Esophagus squamous epithelium (tissue), 5 donors: ENCODE measurements at regions not wholly inside any gene's neighbourhood (a gene's known extent, or its start where the extent isn't known, plus 50 kb on each side); places are given as distances from the start of the nearest gene placed in this dataset.

Experiments used
- DNase-seq: peaks from one replicate; lab custom pipeline; 2025; lab: John Stamatoyannopoulos, UW
- H3K27ac ChIP-seq, 4 donors: fragments of 200-600 bp; sonication (generic); one replicate each; pipeline ENCODE4 v1.5.1; 2016 to 2019; ENCODE audit warnings: mild to moderate bottlenecking in 1 of 4
- H3K27me3 ChIP-seq, 4 donors: fragments of 200-600 bp; sonication (generic); 1 replicate in 3 of 4; 2 replicates in 1 of 4; pipeline versions ENCODE4 v1.5.1 to v1.6.0; 2017 to 2021; ENCODE audit warnings: antibody characterized with exemption in 1 of 4
- H3K36me3 ChIP-seq, 3 donors: fragments of 200-600 bp; sonication (generic); one replicate each; pipeline ENCODE4 v1.5.1; 2016 to 2019
- H3K4me1 ChIP-seq, 3 donors: fragments of 200-600 bp; sonication (generic); one replicate each; pipeline ENCODE4 v1.5.1; 2017 to 2019
- H3K4me3 ChIP-seq, 4 donors: fragments of 200-600 bp; sonication (generic); 1 replicate in 3 of 4; 2 replicates in 1 of 4; pipeline ENCODE4 v1.5.1; 2016 to 2019; ENCODE audit warnings: mild to moderate bottlenecking in 2 of 4, moderate library complexity in 1 of 4
- H3K9me3 ChIP-seq, 3 donors: fragments of 200-600 bp; sonication (generic); one replicate each; pipeline ENCODE4 v1.5.1; 2016 to 2019
- POLR2A ChIP-seq, 4 donors: fragments of 450-650 bp; IDR thresholded peaks; one replicate each; pipeline ENCODE4 v1.6.1; 2017; ENCODE audit warnings: antibody characterized with exemption in 4 of 4, mild to moderate bottlenecking in 4 of 4, moderate library complexity in 3 of 4
- WGBS, 2 donors: methylation state at CpG; one replicate each; pipeline ENCODE4 v1.1.5; 2018; 5-methylcytosine and 5-hydroxymethylcytosine counted together
- intact Hi-C: fragments of 100-400 bp; cut with DNase I; formaldehyde crosslinking; loops from one replicate; pipeline ENCODE4 v1.15.0; 2022
- TF ChIP-seq, protein P1 (sequence below), 6 experiments: fragments of 450-650 bp in 4 of 6; fragments of 200-600 bp in 2 of 6; sonication (generic) in 2 of 6; IDR thresholded peaks; one replicate each; pipeline ENCODE4 v1.5.1; 2016 to 2019; ENCODE audit warnings: antibody characterized with exemption in 6 of 6, mild to moderate bottlenecking in 4 of 6, moderate library complexity in 4 of 6
- donor health status: DM: yes; HTN: yes; CAD: no.

GRCh38 chr19:46919324-46919723 is 58.5 kb downstream of the ARHGAP35 start:
- Histone ChIP-seq H3K27me3 (no peaks in the 10 kb centered on the region), H3K4me3 (no peak overlapping the region), H3K4me1 (peaks cover 3 to 51% (median 7%) of the 10 kb centered on the region in 3 donors), H3K9me3 (no peaks in the 10 kb centered on the region), H3K27ac (no peak overlapping the region), H3K36me3 (peaks cover 6 to 46% (median 17%) of the 10 kb centered on the region in 3 donors)
- TF ChIP-seq POLR2A (IDR thresholded peaks at IDR 0.05): no peak
- TF ChIP-seq, protein P1, sequence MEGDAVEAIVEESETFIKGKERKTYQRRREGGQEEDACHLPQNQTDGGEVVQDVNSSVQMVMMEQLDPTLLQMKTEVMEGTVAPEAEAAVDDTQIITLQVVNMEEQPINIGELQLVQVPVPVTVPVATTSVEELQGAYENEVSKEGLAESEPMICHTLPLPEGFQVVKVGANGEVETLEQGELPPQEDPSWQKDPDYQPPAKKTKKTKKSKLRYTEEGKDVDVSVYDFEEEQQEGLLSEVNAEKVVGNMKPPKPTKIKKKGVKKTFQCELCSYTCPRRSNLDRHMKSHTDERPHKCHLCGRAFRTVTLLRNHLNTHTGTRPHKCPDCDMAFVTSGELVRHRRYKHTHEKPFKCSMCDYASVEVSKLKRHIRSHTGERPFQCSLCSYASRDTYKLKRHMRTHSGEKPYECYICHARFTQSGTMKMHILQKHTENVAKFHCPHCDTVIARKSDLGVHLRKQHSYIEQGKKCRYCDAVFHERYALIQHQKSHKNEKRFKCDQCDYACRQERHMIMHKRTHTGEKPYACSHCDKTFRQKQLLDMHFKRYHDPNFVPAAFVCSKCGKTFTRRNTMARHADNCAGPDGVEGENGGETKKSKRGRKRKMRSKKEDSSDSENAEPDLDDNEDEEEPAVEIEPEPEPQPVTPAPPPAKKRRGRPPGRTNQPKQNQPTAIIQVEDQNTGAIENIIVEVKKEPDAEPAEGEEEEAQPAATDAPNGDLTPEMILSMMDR (IDR thresholded peaks at IDR 0.05): no peak
- WGBS, 2 donors: 67 to 68% methylated on average over 8 of the region's 8 CpGs
- intact Hi-C loops: no loop called here
- no peak for DNase-seq

GRCh38 chr19:46920362-46920761 is 59.6 kb downstream of the ARHGAP35 start:
- intact Hi-C loops: loop anchor here (10.0 kb wide), 1 partner anchor 56 kb away; the partner anchor contains the start of gene ARHGAP35
- H3K27me3 ChIP-seq: no peaks in the 10 kb centered on the region
- no peak overlapping the region for H3K27ac ChIP-seq
- TF ChIP-seq POLR2A (IDR thresholded peaks at IDR 0.05): no peak
- TF ChIP-seq, protein P1 (IDR thresholded peaks at IDR 0.05): no peak
- 74 to 84% methylated on average over 14 of the region's 14 CpGs for WGBS, 2 donors
- H3K4me3 ChIP-seq: no peak overlapping the region
- H3K36me3 ChIP-seq: peaks cover 6 to 46% (median 17%) of the 10 kb centered on the region in 3 donors
- no peaks in the 10 kb centered on the region for H3K9me3 ChIP-seq
- no peak for DNase-seq
- H3K4me1 ChIP-seq: peaks cover 14 to 51% (median 14%) of the 10 kb centered on the region in 3 donors

DNA sequence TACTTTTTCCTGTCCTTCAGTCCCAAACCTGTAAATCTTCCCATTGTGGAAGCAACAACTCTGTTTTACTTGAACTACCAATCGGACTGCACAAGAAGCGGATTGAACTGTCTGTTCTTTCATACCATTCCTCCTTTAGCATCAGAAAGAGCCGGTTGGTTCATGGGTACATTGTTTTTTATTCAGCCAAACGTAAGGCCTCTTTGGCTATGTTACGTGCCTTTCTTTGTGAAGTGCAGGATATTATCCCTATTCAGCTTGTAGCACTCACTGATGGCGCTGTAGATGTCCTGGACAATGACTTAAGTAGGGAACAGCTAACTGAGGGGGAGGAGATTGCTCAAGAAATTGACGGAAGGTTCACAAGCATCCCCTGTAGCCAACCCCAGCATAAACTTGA is 60.3 kb downstream of the ARHGAP35 start:
- Histone ChIP-seq H3K9me3 (no peaks in the 10 kb centered on the region), H3K4me3 (no peak overlapping the region), H3K4me1 (peaks cover 21 to 51% (median 22%) of the 10 kb centered on the region in 3 donors), H3K27me3 (no peaks in the 10 kb centered on the region), H3K27ac (no peak overlapping the region), H3K36me3 (peaks cover 6 to 46% (median 17%) of the 10 kb centered on the region in 3 donors)
- intact Hi-C loops: loop anchor here (10.0 kb wide), 1 partner anchor 56 kb away; the partner anchor contains the start of gene ARHGAP35
- TF ChIP-seq, protein P1 (IDR thresholded peaks at IDR 0.05): no peak
- no peak for TF ChIP-seq POLR2A (IDR thresholded peaks at IDR 0.05)
- DNase-seq: no peak
- WGBS, 2 donors: 94 to 99% methylated on average over 7 of the region's 7 CpGs

DNA sequence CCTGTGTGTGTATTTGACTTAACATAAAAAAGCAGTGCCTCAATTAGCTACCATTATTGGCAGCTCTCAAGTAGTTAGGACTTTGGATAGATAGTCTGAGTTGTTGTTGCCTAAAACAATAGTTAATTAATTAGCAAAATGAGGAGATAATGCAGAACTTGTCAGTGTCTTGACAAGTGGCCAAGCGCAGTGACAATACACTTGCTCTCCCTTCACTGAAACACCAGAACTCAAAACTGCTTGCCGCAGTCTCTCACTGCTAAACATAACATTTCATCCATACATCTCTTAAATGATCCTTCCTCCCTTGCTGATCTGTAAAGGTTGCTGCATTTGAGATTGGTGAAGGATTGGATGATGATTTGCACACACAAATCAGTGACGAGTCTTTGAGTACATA is 61.7 kb downstream of the ARHGAP35 start:
- Histone ChIP-seq H3K36me3 (peaks cover 6 to 46% (median 17%) of the 10 kb centered on the region in 3 donors), H3K4me1 (peaks cover 27 to 54% (median 33%) of the 10 kb centered on the region in 3 donors), H3K27me3 (no peaks in the 10 kb centered on the region), H3K27ac (no peak overlapping the region), H3K9me3 (no peaks in the 10 kb centered on the region), H3K4me3 (no peak overlapping the region)
- WGBS, 2 donors: 94 to 98% methylated on average over 3 of the region's 3 CpGs
- no peak for DNase-seq
- intact Hi-C loops: loop anchor here (10.0 kb wide), 1 partner anchor 58 kb away; the partner anchor contains the start of gene ARHGAP35
- TF ChIP-seq POLR2A (IDR thresholded peaks at IDR 0.05): no peak
- TF ChIP-seq, protein P1 (IDR thresholded peaks at IDR 0.05): no peak

DNA sequence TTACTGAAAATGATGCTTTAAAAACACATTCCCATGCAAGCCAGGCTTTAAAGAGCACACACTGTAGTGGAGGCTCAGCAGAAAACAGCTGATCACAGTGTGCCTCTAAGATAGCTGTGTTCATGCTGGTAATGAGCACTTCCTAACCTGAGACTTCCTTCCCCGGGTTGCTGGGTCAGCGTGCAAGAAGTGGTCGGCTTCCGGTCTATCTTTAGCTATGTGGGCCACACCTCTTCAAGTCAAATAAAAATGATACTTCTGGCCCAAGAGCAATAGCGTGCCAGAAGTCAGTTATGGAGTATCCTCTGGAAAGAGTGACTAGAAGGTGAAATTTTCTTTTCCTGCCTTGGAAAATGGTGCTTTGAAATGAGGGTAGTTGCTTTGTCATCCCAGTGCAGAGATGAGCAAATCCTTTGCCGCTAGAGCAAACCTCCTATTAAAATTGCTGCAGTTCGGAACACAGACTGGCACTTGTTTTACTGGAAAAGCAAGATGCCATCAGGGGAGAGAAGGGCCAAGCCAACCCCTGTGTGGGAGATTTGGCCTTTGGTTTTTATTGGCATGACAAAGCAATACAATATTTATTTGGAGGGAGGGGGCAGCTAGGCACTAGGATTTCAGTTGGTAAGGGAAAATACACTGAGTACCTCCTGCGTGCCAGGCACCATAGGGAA is 64.2 kb downstream of the ARHGAP35 start:
- peak overlapping the region; percentile 73 to 88 (median 84) for H3K27ac ChIP-seq
- no peaks in the 10 kb centered on the region for H3K27me3 ChIP-seq
- H3K9me3 ChIP-seq: no peaks in the 10 kb centered on the region
- no peak overlapping the region for H3K4me3 ChIP-seq
- 15 to 24% methylated on average over 8 of the region's 8 CpGs for WGBS, 2 donors
- H3K36me3 ChIP-seq: peaks cover 6 to 29% (median 10%) of the 10 kb centered on the region in 3 donors
- intact Hi-C loops: loop anchor here (10.0 kb wide), 1 partner anchor 60 kb away; the partner anchor contains the start of gene ARHGAP35
- peaks cover 42 to 71% (median 44%) of the 10 kb centered on the region in 3 donors for H3K4me1 ChIP-seq
- TF ChIP-seq POLR2A (IDR thresholded peaks at IDR 0.05): no peak
- TF ChIP-seq, protein P1 (IDR thresholded peaks at IDR 0.05): no peak
- no peak for DNase-seq
